ENCODE measurements at regions not wholly inside any gene's neighbourhood (a gene's known extent, or its start where the extent isn't known, plus 50 kb on each side); places are given as distances from the start of the nearest gene placed in this dataset.
"Not testable (repeated sequence)": the region's sequence is repeated elsewhere in the genome, so short reads cannot be mapped to it uniquely, and the experiment has no call there.

DNA sequence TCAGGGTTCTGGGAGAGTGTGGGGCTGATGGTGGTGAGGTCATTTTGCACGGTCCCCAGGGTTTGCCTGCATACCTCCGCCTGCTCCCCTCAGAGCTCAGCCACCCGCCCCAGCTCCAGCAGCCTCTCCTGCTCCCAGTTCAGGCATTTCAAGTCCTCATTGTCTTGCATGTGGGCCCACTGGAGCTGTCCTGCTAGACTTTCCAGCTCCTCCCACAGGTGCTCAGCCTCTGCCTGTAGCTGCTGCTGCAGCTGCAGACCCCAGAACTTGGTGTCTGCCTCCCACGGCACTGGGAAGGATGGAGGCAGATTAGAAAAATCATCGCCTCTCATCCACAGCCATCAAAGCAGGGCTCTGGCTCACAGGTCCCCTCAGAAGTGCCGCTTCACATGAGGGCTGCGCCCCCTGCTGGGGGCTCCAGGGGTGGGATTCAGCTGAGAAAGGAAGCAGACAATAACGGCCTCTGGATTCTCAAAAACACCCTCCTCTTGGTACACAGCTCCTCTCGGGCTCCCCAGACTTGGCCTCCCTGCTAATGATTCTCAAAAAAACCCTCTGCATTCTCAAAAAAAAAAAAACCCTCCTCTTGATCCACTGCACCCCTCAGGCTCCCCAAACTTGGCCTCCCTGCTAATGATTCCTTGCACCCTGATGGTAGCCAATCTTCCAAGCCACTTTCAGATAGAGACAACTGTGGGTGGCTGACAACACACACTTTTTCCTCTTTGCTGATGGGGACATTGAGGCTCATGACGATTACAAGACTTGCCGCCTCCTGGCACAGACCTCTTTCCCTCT is 89.3 kb upstream of the C2CD4B start:
- no peak overlapping the region for H3K27ac ChIP-seq
- TF ChIP-seq, protein P1, sequence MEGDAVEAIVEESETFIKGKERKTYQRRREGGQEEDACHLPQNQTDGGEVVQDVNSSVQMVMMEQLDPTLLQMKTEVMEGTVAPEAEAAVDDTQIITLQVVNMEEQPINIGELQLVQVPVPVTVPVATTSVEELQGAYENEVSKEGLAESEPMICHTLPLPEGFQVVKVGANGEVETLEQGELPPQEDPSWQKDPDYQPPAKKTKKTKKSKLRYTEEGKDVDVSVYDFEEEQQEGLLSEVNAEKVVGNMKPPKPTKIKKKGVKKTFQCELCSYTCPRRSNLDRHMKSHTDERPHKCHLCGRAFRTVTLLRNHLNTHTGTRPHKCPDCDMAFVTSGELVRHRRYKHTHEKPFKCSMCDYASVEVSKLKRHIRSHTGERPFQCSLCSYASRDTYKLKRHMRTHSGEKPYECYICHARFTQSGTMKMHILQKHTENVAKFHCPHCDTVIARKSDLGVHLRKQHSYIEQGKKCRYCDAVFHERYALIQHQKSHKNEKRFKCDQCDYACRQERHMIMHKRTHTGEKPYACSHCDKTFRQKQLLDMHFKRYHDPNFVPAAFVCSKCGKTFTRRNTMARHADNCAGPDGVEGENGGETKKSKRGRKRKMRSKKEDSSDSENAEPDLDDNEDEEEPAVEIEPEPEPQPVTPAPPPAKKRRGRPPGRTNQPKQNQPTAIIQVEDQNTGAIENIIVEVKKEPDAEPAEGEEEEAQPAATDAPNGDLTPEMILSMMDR (IDR thresholded peaks at IDR 0.05), result peak; percentile 76
- TF ChIP-seq ZFX (IDR thresholded peaks at IDR 0.05; ENCODE audit: borderline replicate concordance), result no peak

DNA sequence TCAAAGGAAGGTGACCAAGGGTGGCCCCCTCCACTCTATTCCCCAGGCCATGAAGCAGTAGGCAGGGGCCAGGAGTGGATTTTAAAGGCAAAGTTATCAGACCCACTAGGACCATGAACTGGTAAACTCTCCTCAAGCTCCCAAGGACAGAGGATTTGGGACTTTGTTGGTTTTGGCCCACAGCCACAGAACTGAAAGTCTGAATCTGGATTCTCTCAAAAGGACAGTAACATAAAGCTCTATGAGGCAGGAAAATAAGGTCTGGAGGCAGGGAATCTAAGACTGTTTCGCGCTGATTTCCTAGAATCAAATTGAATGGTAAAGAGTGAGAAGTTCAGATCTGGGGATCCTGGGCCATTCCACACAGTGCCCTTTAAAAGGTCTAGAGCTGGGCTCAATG is 91.3 kb upstream of the C2CD4B start:
- not testable (repeated sequence) for H3K27ac ChIP-seq

DNA sequence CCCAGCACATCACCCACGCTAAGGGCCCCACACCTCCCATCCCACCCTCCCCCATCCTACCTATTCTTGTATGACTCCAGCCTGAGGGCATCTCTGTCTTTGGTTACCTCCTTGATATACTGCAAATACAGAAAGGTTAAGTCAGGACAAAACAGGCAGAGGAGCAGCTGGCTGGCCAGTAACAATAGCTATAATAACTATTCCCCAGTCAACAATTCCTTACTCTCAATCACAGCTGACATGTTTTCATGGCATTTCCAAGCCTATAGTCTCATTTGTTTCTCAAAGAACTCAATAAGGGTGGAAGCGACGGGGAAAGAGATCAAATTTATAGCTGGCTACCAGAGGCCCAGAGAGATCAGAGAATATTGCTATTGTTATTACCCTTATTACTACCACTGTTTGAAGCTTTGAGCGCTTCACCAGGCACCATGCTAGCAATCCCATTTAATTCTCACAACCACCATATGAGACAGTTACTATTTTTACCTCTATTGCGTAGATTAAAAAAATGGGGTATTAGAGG is 93.0 kb upstream of the C2CD4B start:
- no peak overlapping the region for H3K27ac ChIP-seq
- TF ChIP-seq, protein P1 (IDR thresholded peaks at IDR 0.05), result no peak
- TF ChIP-seq ZFX (IDR thresholded peaks at IDR 0.05; ENCODE audit: borderline replicate concordance), result no peak

- no peak for TF ChIP-seq ZFX (IDR thresholded peaks at IDR 0.05; ENCODE audit: borderline replicate concordance)
- TF ChIP-seq, protein P1 (IDR thresholded peaks at IDR 0.05), result no peak
- H3K27ac ChIP-seq, result no peak overlapping the region
These were observed 97.3 kb upstream of the C2CD4B start for GRCh38 chr15:62262305-62262941.

DNA sequence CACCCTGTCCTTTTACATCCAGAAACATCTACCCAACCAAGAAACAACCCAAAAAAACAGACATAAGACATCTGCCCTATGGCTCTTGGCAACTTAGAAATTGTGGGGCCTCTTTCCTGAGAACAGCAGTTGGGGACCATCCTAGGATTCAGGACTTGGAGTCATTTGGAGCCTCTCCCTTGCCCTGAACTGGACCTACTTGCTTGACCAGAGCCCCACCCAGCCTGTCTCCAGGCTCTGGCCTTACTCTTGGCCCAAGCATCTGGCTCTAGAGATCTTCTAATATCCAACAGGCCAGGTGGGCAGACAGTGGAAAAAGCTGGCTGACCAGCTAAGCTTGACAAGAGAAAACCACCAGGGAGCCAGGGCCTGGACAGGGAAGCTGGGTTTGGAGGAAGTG is 99.1 kb upstream of the C2CD4B start:
- TF ChIP-seq ZFX (IDR thresholded peaks at IDR 0.05; ENCODE audit: borderline replicate concordance), result no peak
- TF ChIP-seq, protein P1 (IDR thresholded peaks at IDR 0.05), result no peak
- no peak overlapping the region for H3K27ac ChIP-seq

DNA sequence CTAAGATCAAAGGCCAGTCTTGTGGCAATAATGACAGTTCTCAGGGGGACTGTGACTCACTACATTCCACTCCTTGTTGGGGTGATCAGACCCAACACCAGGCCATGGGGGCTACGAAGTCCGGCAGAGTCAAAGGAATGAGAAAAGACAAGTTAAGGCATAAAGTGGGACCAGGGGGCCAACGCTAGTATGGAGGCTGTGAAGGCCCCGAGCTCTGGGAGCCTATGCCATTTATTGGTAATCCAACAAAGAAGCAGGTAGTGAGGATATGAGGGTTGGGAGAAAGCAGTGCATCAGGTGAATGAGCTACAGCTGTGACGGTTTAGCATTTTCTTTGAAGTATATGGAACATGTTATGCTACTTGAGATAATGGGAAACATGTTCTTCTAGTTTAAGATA is 104.4 kb upstream of the C2CD4B start:
- TF ChIP-seq ZFX (IDR thresholded peaks at IDR 0.05; ENCODE audit: borderline replicate concordance), result no peak
- TF ChIP-seq, protein P1 (IDR thresholded peaks at IDR 0.05), result no peak
- H3K27ac ChIP-seq, result no peak overlapping the region

GRCh38 chr15:62270216-62270921 is 105.3 kb upstream of the C2CD4B start:
- no peak overlapping the region for H3K27ac ChIP-seq
- no peak for TF ChIP-seq ZFX (IDR thresholded peaks at IDR 0.05; ENCODE audit: borderline replicate concordance)
- TF ChIP-seq, protein P1 (IDR thresholded peaks at IDR 0.05), result no peak

Data from 22Rv1 (cell line).